ENCODE measurements at regions not wholly inside any gene's neighbourhood (a gene's known extent, or its start where the extent isn't known, plus 50 kb on each side); places are given as distances from the start of the nearest gene placed in this dataset.

DNA sequence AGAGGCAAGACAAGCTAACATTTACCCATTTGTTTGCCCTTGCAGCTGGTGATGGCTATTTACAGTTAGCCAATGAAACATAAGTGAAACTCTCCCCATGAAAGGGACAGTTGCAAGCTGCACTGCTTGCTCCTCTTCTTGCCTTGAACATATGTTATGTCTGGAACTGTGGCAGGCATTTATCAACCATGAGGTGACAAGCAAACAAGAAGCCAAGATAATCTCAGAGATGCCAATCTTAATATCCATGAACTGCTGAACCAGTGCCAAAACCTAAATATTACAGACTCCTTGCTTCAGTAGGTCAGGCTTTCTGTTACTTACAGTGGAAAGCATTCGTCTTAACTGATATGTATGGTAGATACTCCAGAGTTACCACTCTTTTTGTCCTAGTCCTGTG lies 133.4 kb downstream of the ACTBL2 start:
- no peak for TF ChIP-seq EP300 (IDR thresholded peaks at IDR 0.05)
- TF ChIP-seq, protein P1, sequence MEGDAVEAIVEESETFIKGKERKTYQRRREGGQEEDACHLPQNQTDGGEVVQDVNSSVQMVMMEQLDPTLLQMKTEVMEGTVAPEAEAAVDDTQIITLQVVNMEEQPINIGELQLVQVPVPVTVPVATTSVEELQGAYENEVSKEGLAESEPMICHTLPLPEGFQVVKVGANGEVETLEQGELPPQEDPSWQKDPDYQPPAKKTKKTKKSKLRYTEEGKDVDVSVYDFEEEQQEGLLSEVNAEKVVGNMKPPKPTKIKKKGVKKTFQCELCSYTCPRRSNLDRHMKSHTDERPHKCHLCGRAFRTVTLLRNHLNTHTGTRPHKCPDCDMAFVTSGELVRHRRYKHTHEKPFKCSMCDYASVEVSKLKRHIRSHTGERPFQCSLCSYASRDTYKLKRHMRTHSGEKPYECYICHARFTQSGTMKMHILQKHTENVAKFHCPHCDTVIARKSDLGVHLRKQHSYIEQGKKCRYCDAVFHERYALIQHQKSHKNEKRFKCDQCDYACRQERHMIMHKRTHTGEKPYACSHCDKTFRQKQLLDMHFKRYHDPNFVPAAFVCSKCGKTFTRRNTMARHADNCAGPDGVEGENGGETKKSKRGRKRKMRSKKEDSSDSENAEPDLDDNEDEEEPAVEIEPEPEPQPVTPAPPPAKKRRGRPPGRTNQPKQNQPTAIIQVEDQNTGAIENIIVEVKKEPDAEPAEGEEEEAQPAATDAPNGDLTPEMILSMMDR (IDR thresholded peaks at IDR 0.05) = no peak
- TF ChIP-seq POLR2A (IDR thresholded peaks at IDR 0.05) = no peak

Data from ovary (tissue), 3 donors.